Astrocyte (in vitro differentiated cells and primary cell): ENCODE measurements at regions not wholly inside any gene's neighbourhood (a gene's known extent, or its start where the extent isn't known, plus 50 kb on each side); places are given as distances from the start of the nearest gene placed in this dataset.

Experiments
- CTCF ChIP-seq: IDR thresholded peaks from 2 replicates; pipeline ENCODE4 v1.5.1; 2011; ENCODE audit warnings: low read depth, mild to moderate bottlenecking, inconsistent platforms, low read length, moderate library complexity; ENCODE audit not compliant: insufficient read depth
- EZH2 ChIP-seq: IDR thresholded peaks from 2 replicates; pipeline ENCODE4 v1.6.1; 2012; ENCODE audit warnings: mild to moderate bottlenecking, low read length, inconsistent platforms; ENCODE audit not compliant: insufficient read depth

GRCh38 chr1:60692031-60692430, 390.3 kb upstream of the NFIA start:
- TF ChIP-seq CTCF, result no peak
- TF ChIP-seq EZH2, result no peak
